Mesothelial cell of epicardium (in vitro differentiated cells): ENCODE measurements at regions not wholly inside any gene's neighbourhood (a gene's known extent, or its start where the extent isn't known, plus 50 kb on each side); places are given as distances from the start of the nearest gene placed in this dataset.

ENCODE experiments used
- DNase-seq, 2 experiments: peaks; one replicate each; pipeline ENCODE4 v3.0.0; 2021; ENCODE audit warnings: low spot score in 2 of 2; ENCODE audit not compliant: unreplicated experiment in 2 of 2
- H3K27ac Mint-ChIP-seq: 2 replicates; pipeline ENCODE4 v1.8.0; 2021; ENCODE audit warnings: mixed read lengths
- H3K27me3 Mint-ChIP-seq: 2 replicates; pipeline ENCODE4 v1.8.0; 2021; ENCODE audit warnings: low read depth, mixed read lengths
- H3K36me3 Mint-ChIP-seq: 2 replicates; pipeline ENCODE4 v1.8.0; 2021; ENCODE audit warnings: mixed read lengths
- H3K4me1 Mint-ChIP-seq: 2 replicates; pipeline ENCODE4 v1.8.0; 2021; ENCODE audit warnings: mixed read lengths
- H3K4me3 Mint-ChIP-seq: 2 replicates; pipeline ENCODE4 v1.8.0; 2021; ENCODE audit warnings: mild to moderate bottlenecking, moderate library complexity, mixed read lengths
- H3K9me3 Mint-ChIP-seq: 2 replicates; pipeline ENCODE4 v1.8.0; 2021; ENCODE audit warnings: mixed read lengths
- TF ChIP-seq, protein P1 (sequence below): fragments of 200-600 bp; sonication (generic); IDR thresholded peaks from one replicate; pipeline ENCODE4 v1.5.0; 2021; ENCODE audit warnings: antibody characterized with exemption; ENCODE audit not compliant: unreplicated experiment

- no peaks in the 10 kb centered on the region for H3K9me3 Mint-ChIP-seq
- no peak overlapping the region for H3K4me3 Mint-ChIP-seq
- TF ChIP-seq, protein P1, sequence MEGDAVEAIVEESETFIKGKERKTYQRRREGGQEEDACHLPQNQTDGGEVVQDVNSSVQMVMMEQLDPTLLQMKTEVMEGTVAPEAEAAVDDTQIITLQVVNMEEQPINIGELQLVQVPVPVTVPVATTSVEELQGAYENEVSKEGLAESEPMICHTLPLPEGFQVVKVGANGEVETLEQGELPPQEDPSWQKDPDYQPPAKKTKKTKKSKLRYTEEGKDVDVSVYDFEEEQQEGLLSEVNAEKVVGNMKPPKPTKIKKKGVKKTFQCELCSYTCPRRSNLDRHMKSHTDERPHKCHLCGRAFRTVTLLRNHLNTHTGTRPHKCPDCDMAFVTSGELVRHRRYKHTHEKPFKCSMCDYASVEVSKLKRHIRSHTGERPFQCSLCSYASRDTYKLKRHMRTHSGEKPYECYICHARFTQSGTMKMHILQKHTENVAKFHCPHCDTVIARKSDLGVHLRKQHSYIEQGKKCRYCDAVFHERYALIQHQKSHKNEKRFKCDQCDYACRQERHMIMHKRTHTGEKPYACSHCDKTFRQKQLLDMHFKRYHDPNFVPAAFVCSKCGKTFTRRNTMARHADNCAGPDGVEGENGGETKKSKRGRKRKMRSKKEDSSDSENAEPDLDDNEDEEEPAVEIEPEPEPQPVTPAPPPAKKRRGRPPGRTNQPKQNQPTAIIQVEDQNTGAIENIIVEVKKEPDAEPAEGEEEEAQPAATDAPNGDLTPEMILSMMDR = no peak
- peaks cover 44% of the 10 kb centered on the region for H3K27me3 Mint-ChIP-seq
- DNase-seq = no peak
- H3K27ac Mint-ChIP-seq = no peak overlapping the region
- H3K36me3 Mint-ChIP-seq = no peaks in the 10 kb centered on the region
- H3K4me1 Mint-ChIP-seq = peaks cover 5% of the 10 kb centered on the region
Measured at GRCh38 chr17:6334386-6334785, 100.5 kb downstream of the AIPL1 start.

GRCh38 chr17:6330936-6331335 is 104.0 kb downstream of the AIPL1 start:
- Mint-ChIP-seq H3K9me3 (no peaks in the 10 kb centered on the region), H3K4me3 (no peak overlapping the region), H3K27ac (no peak overlapping the region), H3K36me3 (no peaks in the 10 kb centered on the region), H3K4me1 (peaks cover 4% of the 10 kb centered on the region), H3K27me3 (peaks cover 47% of the 10 kb centered on the region)
- DNase-seq = no peak
- TF ChIP-seq, protein P1 = no peak

DNA sequence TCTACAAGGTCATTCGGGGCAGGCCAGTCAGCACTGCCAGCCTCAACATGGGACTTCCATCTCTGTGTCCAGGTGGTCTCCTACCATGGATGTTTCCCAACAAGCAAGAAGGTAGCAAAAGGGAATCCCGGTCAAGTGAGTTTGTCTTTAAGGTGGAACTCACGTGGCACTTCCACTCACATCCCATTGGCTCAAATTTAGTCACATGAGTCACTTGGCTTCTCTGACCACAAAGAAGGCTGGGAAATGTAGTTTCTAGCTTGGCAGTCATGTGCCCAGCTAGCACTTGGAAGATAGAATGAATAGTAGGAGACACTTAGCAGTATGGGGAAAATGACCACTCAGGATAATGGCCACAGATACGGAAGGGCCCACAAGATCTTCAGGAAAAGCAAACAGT is 106.6 kb downstream of the AIPL1 start:
- H3K36me3 Mint-ChIP-seq = no peaks in the 10 kb centered on the region
- TF ChIP-seq, protein P1 = no peak
- H3K4me3 Mint-ChIP-seq = no peak overlapping the region
- no peak for DNase-seq
- H3K27me3 Mint-ChIP-seq = peaks cover 45% of the 10 kb centered on the region
- no peak overlapping the region for H3K27ac Mint-ChIP-seq
- H3K4me1 Mint-ChIP-seq = peaks cover 4% of the 10 kb centered on the region
- H3K9me3 Mint-ChIP-seq = no peaks in the 10 kb centered on the region

- H3K27me3 Mint-ChIP-seq = peaks cover 44% of the 10 kb centered on the region
- TF ChIP-seq, protein P1 = no peak
- no peaks in the 10 kb centered on the region for H3K36me3 Mint-ChIP-seq
- no peak overlapping the region for H3K27ac Mint-ChIP-seq
- H3K4me3 Mint-ChIP-seq = no peak overlapping the region
- no peaks in the 10 kb centered on the region for H3K9me3 Mint-ChIP-seq
- DNase-seq = no peak
- H3K4me1 Mint-ChIP-seq = peaks cover 4% of the 10 kb centered on the region
Measured at GRCh38 chr17:6327007-6327406, 107.9 kb downstream of the AIPL1 start.

GRCh38 chr17:6326483-6326882 is 108.4 kb downstream of the AIPL1 start:
- Mint-ChIP-seq H3K4me3 (no peak overlapping the region), H3K27ac (no peak overlapping the region), H3K4me1 (peaks cover 4% of the 10 kb centered on the region), H3K9me3 (no peaks in the 10 kb centered on the region), H3K27me3 (peaks cover 40% of the 10 kb centered on the region), H3K36me3 (no peaks in the 10 kb centered on the region)
- DNase-seq = no peak
- TF ChIP-seq, protein P1 = no peak

DNA sequence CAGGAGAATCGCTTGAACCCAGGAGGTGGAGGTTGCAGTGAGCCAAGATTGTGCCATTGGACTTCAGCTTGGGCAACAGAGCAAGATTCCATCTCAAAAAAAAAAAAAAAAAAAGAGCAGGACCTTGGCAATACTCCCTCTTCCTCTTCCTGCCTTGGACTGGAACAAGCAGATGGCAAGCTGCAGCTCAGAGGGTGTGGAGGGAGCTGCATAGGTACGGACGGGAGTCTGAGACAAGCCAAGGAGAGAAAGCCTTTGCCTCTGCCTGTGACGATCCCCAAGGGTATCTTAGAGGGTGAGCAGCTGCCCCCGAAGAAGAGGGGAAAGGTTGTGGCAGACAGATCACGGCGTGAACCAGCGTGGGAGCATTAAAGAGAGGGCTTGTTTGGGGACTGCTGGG is 109.2 kb downstream of the AIPL1 start:
- H3K27me3 Mint-ChIP-seq = peaks cover 40% of the 10 kb centered on the region
- H3K4me1 Mint-ChIP-seq = peaks cover 4% of the 10 kb centered on the region
- no peaks in the 10 kb centered on the region for H3K36me3 Mint-ChIP-seq
- no peak for DNase-seq
- TF ChIP-seq, protein P1 = no peak
- H3K4me3 Mint-ChIP-seq = no peak overlapping the region
- peaks cover 5% of the 10 kb centered on the region for H3K9me3 Mint-ChIP-seq
- H3K27ac Mint-ChIP-seq = no peak overlapping the region
